HT1080 (cell line): ENCODE measurements at regions not wholly inside any gene's neighbourhood (a gene's known extent, or its start where the extent isn't known, plus 50 kb on each side); places are given as distances from the start of the nearest gene placed in this dataset.
"Not testable (repeated sequence)": the region's sequence is repeated elsewhere in the genome, so short reads cannot be mapped to it uniquely, and the experiment has no call there.

Source experiments
- DNase-seq: peaks from one replicate; pipeline ENCODE4 v3.0.0-alpha.2; 2015; ENCODE audit warnings: low read depth

GRCh38 chr12:17110316-17110715, 504.4 kb upstream of the LMO3 start:
- no peak for DNase-seq

GRCh38 chr12:17108877-17109541, 503.0 kb upstream of the LMO3 start:
- DNase-seq, result peak; percentile 80

DNA sequence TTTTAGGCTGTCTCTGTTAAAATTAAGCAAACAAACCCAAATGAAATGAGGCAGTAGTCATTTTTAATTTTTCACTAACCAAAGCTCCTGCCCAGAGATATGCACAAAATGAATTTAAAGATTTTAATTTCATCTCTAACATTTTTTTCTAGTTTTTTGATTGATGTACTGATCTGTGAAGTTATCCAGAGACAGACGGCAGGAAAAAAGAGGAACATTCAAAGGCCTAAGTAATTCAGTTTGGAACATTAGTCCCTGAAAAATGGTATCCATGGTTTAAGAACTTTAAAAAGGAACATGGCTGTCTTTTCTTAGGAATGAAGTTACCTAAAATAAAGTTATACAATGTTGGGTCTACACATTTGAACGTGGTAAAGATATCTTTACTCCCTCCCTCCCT, 498.8 kb upstream of the LMO3 start:
- DNase-seq, result no peak

- DNase-seq, result no peak
Measured at GRCh38 chr12:17097674-17098073, 491.7 kb upstream of the LMO3 start.

DNA sequence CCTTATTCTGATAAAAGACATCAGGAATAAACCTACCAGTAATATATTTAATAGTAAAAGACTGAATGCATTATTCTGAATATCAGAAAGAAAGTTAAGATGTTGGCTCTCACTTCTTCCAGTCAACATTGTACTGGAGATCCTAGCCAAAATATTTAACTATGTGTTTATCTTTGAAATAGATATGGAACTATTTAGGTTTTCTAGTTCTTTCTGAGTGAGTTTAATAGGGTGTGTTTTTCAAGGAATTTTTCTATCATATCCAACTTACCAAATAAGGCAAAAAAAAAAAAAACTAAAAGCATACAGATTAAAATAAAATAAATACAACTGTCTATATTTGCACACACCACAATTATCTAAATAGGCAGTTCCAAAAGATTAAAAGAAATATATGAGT, 478.9 kb upstream of the LMO3 start:
- DNase-seq, result no peak

DNA sequence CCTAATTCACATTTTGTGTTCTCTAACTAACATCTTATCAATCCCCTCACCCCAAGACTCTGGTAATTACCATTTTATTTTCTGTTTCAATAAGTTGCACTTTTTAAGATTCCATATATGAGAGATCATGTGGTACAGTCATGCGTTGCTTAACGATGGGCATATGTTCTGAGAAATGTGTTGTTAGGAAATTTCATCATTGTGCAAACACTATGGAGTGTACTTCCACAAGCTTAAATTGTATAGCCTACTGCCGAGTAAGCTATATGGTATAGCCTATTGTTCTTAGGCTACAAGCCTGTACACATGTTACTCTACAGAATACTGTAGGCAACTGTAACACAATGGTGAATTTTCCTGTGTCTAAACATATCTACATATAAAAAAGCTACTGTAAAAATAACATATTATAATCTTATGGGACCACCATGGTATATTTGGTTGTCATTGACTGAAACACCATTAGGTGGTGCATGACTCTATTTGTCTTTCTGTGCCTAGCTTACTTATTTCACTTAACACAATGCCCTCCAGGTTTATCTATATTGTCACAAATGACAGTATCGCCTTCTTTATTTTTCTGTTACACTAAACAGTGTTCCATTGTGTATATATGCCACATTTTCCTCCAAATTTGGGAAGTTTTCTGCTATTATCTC, 473.4 kb upstream of the LMO3 start:
- no peak for DNase-seq

- no peak for DNase-seq
Measured at GRCh38 chr12:17077594-17077993, 471.6 kb upstream of the LMO3 start.

DNA sequence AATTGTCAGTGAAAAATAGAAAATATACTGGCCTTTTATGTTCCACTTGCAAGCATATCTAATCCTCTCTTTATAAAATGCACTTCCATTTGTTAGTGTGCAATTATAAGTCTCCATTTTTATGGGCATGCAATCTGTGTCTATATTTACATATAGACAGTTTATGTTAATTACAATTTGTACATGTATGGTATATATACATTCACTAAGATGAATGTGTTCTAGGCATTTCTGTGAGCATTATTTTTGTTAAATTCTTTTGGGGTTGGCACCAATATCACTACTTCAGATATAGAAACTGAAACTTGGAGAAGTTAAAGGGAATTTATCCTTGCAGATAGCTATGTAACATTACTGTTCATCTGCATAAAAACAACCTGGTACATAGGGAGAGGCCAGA, 470.8 kb upstream of the LMO3 start:
- no peak for DNase-seq

DNA sequence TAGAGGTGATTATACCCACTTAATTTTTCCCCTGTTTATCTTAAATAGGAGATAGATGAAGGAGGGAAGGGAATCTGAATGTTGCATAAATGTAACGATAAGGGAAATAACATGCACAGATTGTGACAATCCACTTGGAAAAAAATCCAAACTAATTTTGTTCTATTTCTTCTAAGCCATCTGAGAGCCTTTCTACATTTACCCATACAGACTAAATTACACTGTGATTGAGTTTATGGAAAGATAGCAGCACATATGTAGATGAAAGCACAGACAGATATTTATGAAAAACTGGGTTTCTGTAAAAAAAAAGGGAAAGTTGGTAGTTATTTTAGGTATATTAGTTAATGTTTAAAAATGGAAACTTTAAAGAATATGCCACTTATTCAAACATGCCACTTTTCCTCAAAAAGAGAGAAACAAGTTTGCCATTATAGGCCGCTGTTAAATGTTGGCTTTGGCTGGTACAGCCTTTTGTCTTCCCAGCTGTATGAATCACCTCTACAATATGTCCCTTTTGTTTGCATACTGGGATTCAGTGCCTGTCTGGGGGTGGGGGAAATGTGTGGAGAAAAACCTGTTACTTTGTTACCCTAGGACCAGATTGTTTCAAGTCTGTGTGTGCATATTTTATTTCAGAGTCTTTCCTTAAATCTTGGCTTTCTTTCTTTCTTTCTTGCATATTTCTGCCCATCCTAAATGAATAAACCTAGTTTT, 470.2 kb upstream of the LMO3 start:
- peak; percentile 54 for DNase-seq

DNA sequence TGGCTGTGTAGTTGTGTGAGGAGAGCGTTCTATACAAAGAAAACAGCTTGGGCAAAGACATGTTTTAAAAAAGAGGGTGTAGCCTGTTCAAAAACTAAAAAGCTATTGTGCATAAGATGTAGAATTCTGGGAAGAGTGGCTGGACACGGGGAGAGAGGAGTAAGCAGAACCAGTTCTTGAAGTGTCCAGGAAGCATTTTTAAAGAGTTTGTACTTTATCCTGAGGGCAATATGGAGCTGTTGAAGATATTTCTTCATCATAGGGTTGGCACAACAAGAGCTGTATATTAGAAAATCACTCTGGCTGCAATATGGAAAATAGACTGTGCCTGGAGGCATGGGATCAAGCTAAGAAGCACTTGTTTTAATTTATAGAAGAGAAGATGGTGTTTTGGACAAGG, 458.9 kb upstream of the LMO3 start:
- DNase-seq, result no peak

DNA sequence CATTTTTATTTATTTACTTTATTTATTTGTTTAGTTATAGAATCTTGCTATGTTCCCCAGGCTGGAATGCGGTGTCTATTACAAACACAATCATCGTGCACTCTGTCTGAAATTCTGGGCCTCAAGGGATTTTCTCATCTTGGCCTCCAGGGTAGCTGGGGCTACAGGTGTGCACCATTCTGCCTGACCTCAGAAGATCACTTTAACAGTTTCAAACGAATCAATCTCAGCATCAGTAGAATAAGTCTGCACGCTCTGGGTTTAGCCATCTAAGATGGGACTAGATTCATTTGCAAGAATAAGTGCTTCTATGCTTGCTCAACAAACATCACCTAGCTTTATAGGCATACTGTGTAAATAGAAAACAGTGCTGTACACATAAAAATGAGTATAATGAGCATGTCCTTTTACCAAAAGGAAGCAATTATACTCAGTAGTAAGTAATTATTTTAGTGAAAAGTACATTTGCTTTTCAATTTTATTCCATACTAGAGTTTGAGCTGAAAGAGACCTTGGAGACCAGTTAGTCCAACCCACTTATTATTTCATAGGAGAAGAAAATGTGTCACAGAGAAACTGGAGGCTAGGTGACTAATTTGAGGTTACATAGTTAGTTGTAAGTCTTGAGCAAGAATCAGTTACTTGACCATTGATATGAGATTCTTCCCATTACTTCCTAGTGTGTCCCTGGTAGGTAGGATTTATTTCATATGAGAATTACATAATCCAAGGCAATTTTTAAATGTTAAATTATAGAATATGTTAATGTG, 456.5 kb upstream of the LMO3 start:
- peak; percentile 77 for DNase-seq

DNA sequence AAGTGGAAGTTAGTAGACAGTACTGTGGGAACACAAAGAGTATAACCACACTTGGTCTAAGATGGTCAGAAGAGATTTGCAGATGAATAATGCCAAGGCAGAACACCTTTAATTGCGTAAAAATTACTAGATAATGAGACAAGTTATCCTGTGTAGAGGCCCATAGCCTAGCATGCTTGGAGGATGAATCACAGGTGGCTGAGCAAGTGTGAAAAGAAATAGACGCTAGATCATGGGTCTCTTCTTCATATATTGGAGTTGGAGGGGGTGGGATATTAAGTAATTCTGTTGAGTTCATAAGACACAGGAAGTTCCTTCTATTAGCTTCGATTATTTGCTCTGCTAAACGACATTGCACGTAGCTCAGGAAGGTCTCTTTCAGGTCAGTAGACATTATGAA, 454.3 kb upstream of the LMO3 start:
- peak; percentile 54 for DNase-seq

- DNase-seq, result no peak
Measured at GRCh38 chr12:17056546-17056945, 450.6 kb upstream of the LMO3 start.

GRCh38 chr12:17038923-17039322, 433.0 kb upstream of the LMO3 start:
- DNase-seq, result no peak

DNA sequence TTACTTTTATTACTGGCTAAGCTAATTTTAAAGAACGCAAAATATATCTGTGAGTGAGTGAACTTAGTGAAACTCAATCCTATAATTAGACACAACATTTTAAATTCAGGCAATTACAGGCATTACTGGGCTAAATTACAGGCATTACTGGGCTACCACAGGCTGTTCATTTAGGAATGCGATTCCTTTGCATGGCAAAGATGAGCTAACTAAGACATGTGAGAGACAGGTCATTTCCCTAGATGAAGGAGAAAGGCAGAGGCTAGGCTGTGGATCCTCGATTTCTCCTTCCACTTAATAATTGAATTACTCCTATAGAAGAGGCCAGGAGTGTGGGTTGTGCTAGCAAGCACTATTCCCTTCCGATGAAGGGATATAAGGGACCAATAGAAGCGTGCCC, 429.4 kb upstream of the LMO3 start:
- DNase-seq, result no peak

- DNase-seq, result no peak
Measured at GRCh38 chr12:17030338-17030737, 424.4 kb upstream of the LMO3 start.

- no peak for DNase-seq
Measured at GRCh38 chr12:17028348-17028747, 422.4 kb upstream of the LMO3 start.

- DNase-seq, result not testable (repeated sequence)
Measured at GRCh38 chr12:17025424-17025823, 419.5 kb upstream of the LMO3 start.

DNA sequence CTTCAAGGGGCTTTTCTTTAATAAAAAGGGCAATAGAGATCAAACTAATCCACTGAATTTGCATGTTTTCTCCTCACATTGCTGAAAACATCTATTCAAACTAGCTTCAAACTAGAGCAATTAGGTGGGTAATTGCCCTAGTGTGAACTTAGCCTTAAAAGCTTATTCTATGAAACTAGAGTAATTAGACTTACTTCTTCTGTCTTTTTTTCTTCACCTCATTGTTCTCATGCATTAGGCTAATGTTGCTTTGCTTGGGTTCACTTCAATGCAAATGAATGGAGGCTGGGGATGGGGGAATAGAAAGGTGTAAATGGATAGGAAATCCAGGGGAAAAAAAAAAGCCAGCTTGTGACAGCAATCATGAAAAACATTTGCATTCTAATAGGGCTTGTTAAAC, 414.8 kb upstream of the LMO3 start:
- no peak for DNase-seq

GRCh38 chr12:17017402-17017801, 411.4 kb upstream of the LMO3 start:
- peak; percentile 61 for DNase-seq

DNA sequence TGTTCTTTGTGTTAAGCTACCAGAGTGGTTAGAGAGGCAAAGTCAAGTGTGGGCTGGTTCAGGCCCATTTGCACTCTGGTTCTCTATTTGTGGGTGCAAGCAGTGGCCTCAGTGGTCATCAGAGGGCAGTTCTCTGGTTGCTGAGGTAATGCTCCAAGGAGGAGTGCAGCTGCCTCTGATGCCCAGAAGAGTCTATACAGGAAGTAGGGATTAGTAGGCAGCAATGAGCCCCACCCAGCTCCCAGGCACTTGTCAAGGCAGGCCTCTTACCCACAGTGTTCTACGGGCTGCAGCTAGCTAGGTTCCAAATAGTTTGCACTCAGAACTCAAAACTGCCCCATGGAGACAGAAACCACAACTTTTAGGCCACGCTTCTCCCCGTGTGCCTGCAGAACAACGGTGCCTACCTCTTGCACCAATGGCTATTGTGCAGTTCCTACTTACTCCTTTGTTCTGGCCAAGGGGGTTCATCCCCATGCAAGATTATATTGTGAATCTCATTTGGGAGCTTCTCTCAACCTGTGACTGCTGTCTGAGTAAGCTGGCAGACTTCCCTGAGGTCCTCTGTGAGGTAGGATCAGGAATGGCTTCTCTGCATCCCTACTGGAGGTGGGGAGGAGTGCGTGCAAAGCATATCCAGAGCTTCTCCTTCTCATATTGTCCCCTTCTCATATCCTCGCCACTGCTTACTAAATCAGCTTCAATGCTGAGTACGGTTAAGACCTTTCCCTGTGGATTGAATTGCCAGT, 410.3 kb upstream of the LMO3 start:
- DNase-seq, result peak; percentile 80
